BJ (cell line): ENCODE measurements at regions not wholly inside any gene's neighbourhood (a gene's known extent, or its start where the extent isn't known, plus 50 kb on each side); places are given as distances from the start of the nearest gene placed in this dataset.

ENCODE experiments used
- CTCF ChIA-PET: fragments of 350-600 bp; formaldehyde crosslinking; extraction: SDS; loops from one replicate; lab custom pipeline; 2021; ENCODE audit warnings: antibody characterized with exemption, inconsistent platforms; lab: Yijun Ruan, JAX
- POLR2A ChIA-PET: fragments of 300-600 bp; sonication (Branson Sonifier 250); formaldehyde crosslinking; extraction: SDS; loops from one replicate; lab custom pipeline; 2021; ENCODE audit warnings: antibody characterized with exemption; lab: Charles Lee
- DNase-seq: peaks from one replicate; pipeline ENCODE4 v3.0.0-alpha.2; 2011; ENCODE audit warnings: low read depth
- H3K27me3 ChIP-seq: 2 replicates; pipeline ENCODE4 v1.6.0; 2011; ENCODE audit warnings: low read length; ENCODE audit not compliant: control insufficient read depth, insufficient read depth
- H3K36me3 ChIP-seq: 2 replicates; pipeline ENCODE4 v1.5.1; 2011; ENCODE audit warnings: low read length; ENCODE audit not compliant: control insufficient read depth, insufficient read depth
- H3K4me3 ChIP-seq: 2 replicates; pipeline ENCODE4 v1.5.1; 2011; ENCODE audit warnings: low read depth, mild to moderate bottlenecking, control low read depth, low read length
- CTCF ChIP-seq: IDR thresholded peaks from 2 replicates; pipeline ENCODE4 v1.5.1; 2011; ENCODE audit warnings: low read depth, mild to moderate bottlenecking, control low read depth, inconsistent platforms, low read length, moderate library complexity; ENCODE audit not compliant: insufficient read depth

- POLR2A ChIA-PET = no interaction called here
- Histone ChIP-seq H3K27me3 (no peaks in the 10 kb centered on the region), H3K4me3 (no peak overlapping the region), H3K36me3 (no peaks in the 10 kb centered on the region)
- TF ChIP-seq CTCF = no peak
- DNase-seq = no peak
- CTCF ChIA-PET = interaction anchor here (0.7 to 0.9 kb wide), 2 partner anchors 9 to 237 kb away, joined by 3 read pairs; no protein-coding TSS in a partner anchor
Observed at GRCh38 chr5:167358868-167359492, 932.5 kb upstream of the WWC1 start.

DNA sequence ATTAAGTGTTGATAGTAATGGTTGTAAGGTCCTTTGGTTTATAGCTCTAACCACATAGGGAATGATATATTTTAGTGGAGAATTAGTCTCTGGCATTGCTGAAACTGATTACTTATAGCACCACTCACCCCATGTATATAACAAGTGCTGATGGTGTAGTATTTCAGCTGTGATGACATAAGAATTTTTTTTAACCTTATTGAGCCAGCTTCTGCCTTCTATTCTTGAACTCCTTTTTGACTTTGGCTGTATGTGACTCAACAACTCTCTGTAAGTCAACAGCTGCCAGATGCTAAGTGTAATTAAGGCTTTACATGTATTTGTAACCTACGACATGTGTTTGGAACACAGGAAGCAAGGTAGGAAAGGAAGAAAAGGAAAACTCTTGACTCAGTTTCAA lies 929.6 kb upstream of the WWC1 start:
- ChIA-PET POLR2A (no interaction called here), CTCF (no interaction called here)
- no peak for DNase-seq
- no peaks in the 10 kb centered on the region for H3K36me3 ChIP-seq
- no peak for TF ChIP-seq CTCF
- H3K27me3 ChIP-seq = no peaks in the 10 kb centered on the region
- no peak overlapping the region for H3K4me3 ChIP-seq

DNA sequence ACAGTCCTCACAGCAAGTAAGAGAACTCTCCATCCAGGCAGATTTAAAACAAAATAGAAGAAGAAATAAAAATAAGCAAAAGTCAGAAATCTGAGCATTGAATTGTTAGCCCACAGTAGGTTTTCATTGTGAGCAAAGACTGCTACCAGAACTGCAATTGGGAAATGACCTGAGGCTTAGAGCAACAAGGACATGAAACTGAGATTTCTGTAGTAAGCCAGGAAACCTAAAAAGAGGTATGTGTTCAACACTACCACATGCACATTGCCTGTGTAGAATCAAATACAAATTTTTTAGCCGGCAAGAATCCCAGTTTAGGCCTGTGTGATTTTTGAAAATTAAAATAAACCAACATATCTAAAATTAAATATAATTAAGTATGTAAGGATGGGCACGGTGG lies 928.4 kb upstream of the WWC1 start:
- CTCF ChIA-PET = interaction anchor here (0.6 kb wide), 1 partner anchor 30 kb away, joined by 3 read pairs; no protein-coding TSS in a partner anchor
- Histone ChIP-seq H3K4me3 (no peak overlapping the region), H3K27me3 (no peaks in the 10 kb centered on the region), H3K36me3 (no peaks in the 10 kb centered on the region)
- TF ChIP-seq CTCF = no peak
- DNase-seq = no peak
- POLR2A ChIA-PET = no interaction called here

GRCh38 chr5:167375125-167375524 lies 916.3 kb upstream of the WWC1 start:
- POLR2A ChIA-PET = no interaction called here
- DNase-seq = no peak

More at GRCh38 chr5:167375125-167375524, 916.3 kb upstream of the WWC1 start:
- Histone ChIP-seq H3K4me3 (no peak overlapping the region), H3K27me3 (no peaks in the 10 kb centered on the region), H3K36me3 (no peaks in the 10 kb centered on the region)
- CTCF ChIA-PET = no interaction called here
- no peak for TF ChIP-seq CTCF
